K562 (cell line): ENCODE measurements at regions not wholly inside any gene's neighbourhood (a gene's known extent, or its start where the extent isn't known, plus 50 kb on each side); places are given as distances from the start of the nearest gene placed in this dataset.
A peak's percentile ranks its signal among the peaks of the same experiment; 100 is the strongest.

ENCODE experiments used
- EP300 ChIP-seq: IDR thresholded peaks from 2 replicates; pipeline ENCODE4 v1.6.1; 2012; ENCODE audit warnings: low read length, improper control_type of control experiment
- FOS ChIP-seq: IDR thresholded peaks from 3 replicates; pipeline ENCODE4 v1.6.1; 2011; ENCODE audit not compliant: insufficient read length; ENCODE audit errors: extremely low read depth
- GTF2E2 ChIP-seq: fragments of 200-800 bp; sonication (Bioruptor generic); IDR thresholded peaks from 2 replicates; pipeline ENCODE4 v1.6.1; 2016; ENCODE audit warnings: missing genetic modification characterization, missing compliant biosample characterization
- KDM1A ChIP-seq, 2 experiments: fragments of 450-650 bp; IDR thresholded peaks; 2 replicates each; pipeline ENCODE4 v1.6.1; 2016; ENCODE audit warnings: mild to moderate bottlenecking in 2 of 2
- KLF10 ChIP-seq: fragments of 250-450 bp; sonication (Bioruptor Pico); IDR thresholded peaks from 2 replicates; pipeline ENCODE4 v1.6.1; 2021; ENCODE audit warnings: matching md5 sums
- MAFK ChIP-seq: IDR thresholded peaks from 2 replicates; pipeline ENCODE4 v1.6.1; 2011; ENCODE audit warnings: low read length, improper control_type of control experiment
- TAF1 ChIP-seq: IDR thresholded peaks from 2 replicates; pipeline ENCODE4 v1.6.1; 2011; ENCODE audit warnings: mild to moderate bottlenecking, low read length, moderate library complexity; ENCODE audit not compliant: insufficient read depth, control insufficient read depth, severe bottlenecking; ENCODE audit errors: extremely low read depth
- WHSC1 ChIP-seq: IDR thresholded peaks from one replicate; pipeline ENCODE4 v1.6.1; 2012; ENCODE audit warnings: low read length, control low read depth, inconsistent platforms
- ZBED1 ChIP-seq: IDR thresholded peaks from 2 replicates; pipeline ENCODE4 v1.6.1; 2014
- ZNF707 ChIP-seq: fragments of 250-450 bp; sonication (Bioruptor Pico); conservative IDR thresholded peaks from 2 replicates; pipeline ENCODE4 v1.8.0; 2022; ENCODE audit warnings: inconsistent platforms, mild to moderate bottlenecking, moderate library complexity

- TF ChIP-seq WHSC1, result peak; percentile 68
- no peak for TF ChIP-seq KLF10
- TF ChIP-seq KDM1A (IDR thresholded peaks at IDR 0.05), result no peak
- TF ChIP-seq EP300, result no peak
- no peak for TF ChIP-seq ZNF707 (CRISPR knock-in tag)
- TF ChIP-seq TAF1, result no peak
- no peak for TF ChIP-seq FOS
- TF ChIP-seq MAFK, result no peak
- no peak for TF ChIP-seq ZBED1
- peak; percentile 10; the same call in 1 of the 2 replicates for TF ChIP-seq GTF2E2 (tag)
Measured at GRCh38 chr6:14710421-14710820, 535.4 kb upstream of the JARID2 start.
